ENCODE measurements at regions not wholly inside any gene's neighbourhood (a gene's known extent, or its start where the extent isn't known, plus 50 kb on each side); places are given as distances from the start of the nearest gene placed in this dataset.

- TF ChIP-seq CTCF (IDR thresholded peaks at IDR 0.05) (no peak), POLR2A (IDR thresholded peaks at IDR 0.05) (no peak)
These were observed 71.3 kb upstream of the CTXND1 start for GRCh38 chr15:80323285-80323684.
